GM18861 (cell line): ENCODE measurements at regions not wholly inside any gene's neighbourhood (a gene's known extent, or its start where the extent isn't known, plus 50 kb on each side); places are given as distances from the start of the nearest gene placed in this dataset.
"Not testable (repeated sequence)": the region's sequence is repeated elsewhere in the genome, so short reads cannot be mapped to it uniquely, and the experiment has no call there.

Experiments
- ATAC-seq: cut with Tn5 transposase; IDR thresholded peaks from one replicate; pipeline ENCODE4 v1.9.1; 2021; ENCODE audit not compliant: unreplicated experiment

- no peak for ATAC-seq
These were observed 53.6 kb downstream of the ARF6 start for GRCh38 chr14:49946320-49947141.

- no peak for ATAC-seq
These were observed 54.6 kb downstream of the ARF6 start for GRCh38 chr14:49947506-49947905.

- no peak for ATAC-seq
These were observed 57.7 kb downstream of the ARF6 start for GRCh38 chr14:49950275-49951228.

- no peak for ATAC-seq
These were observed 58.3 kb downstream of the ARF6 start for GRCh38 chr14:49951229-49951607.

GRCh38 chr14:49951691-49952345 is 58.9 kb downstream of the ARF6 start:
- no peak for ATAC-seq

GRCh38 chr14:49953196-49953595 is 60.3 kb downstream of the ARF6 start:
- no peak for ATAC-seq

GRCh38 chr14:49954171-49954631 is 61.3 kb downstream of the ARF6 start:
- ATAC-seq: no peak

- ATAC-seq: no peak
These were observed 62.1 kb downstream of the ARF6 start for GRCh38 chr14:49955024-49955423.

GRCh38 chr14:49957089-49957852 is 64.4 kb downstream of the ARF6 start:
- ATAC-seq: no peak

GRCh38 chr14:49959822-49960408 is 67.0 kb downstream of the ARF6 start:
- peak; percentile 38 for ATAC-seq

GRCh38 chr14:49960453-49960852 is 67.6 kb downstream of the ARF6 start:
- ATAC-seq: no peak

- ATAC-seq: peak; percentile 44
These were observed 68.7 kb downstream of the ARF6 start for GRCh38 chr14:49961270-49962222.

- ATAC-seq: no peak
These were observed 69.7 kb downstream of the ARF6 start for GRCh38 chr14:49962621-49963020.

- not testable (repeated sequence) for ATAC-seq
These were observed 72.3 kb downstream of the ARF6 start for GRCh38 chr14:49965068-49965651.

- ATAC-seq: no peak
These were observed 73.5 kb downstream of the ARF6 start for GRCh38 chr14:49966304-49966809.

- ATAC-seq: no peak
These were observed 74.2 kb downstream of the ARF6 start for GRCh38 chr14:49966971-49967630.

GRCh38 chr14:49969961-49970360 is 77.1 kb downstream of the ARF6 start:
- no peak for ATAC-seq
